HL-60 (cell line): ENCODE measurements at regions not wholly inside any gene's neighbourhood (a gene's known extent, or its start where the extent isn't known, plus 50 kb on each side); places are given as distances from the start of the nearest gene placed in this dataset.

Experiments used
- DNase-seq, 2 experiments: peaks; one replicate each; pipeline ENCODE4 v3.0.0-alpha.2; 2010 to 2020; ENCODE audit warnings: low read depth in 1 of 2, low spot score in 1 of 2
- H3K27ac ChIP-seq: fragments of 250-450 bp; sonication (Bioruptor Pico); replicated peaks from 2 replicates; pipeline ENCODE4 v1.5.1; 2020; ENCODE audit warnings: mild to moderate bottlenecking, moderate library complexity
- H3K27me3 ChIP-seq: fragments of 250-450 bp; sonication (Bioruptor Pico); 2 replicates; pipeline ENCODE4 v1.5.1; 2021; ENCODE audit warnings: mild to moderate bottlenecking, moderate library complexity; ENCODE audit not compliant: insufficient read depth, poor library complexity, severe bottlenecking
- H3K4me3 ChIP-seq: replicated peaks from 2 replicates; pipeline ENCODE4 v1.5.1; 2011; ENCODE audit warnings: mild to moderate bottlenecking, control low read depth, low read length; ENCODE audit not compliant: insufficient read depth
- CTCF ChIP-seq: IDR thresholded peaks from one replicate; pipeline ENCODE4 v1.5.1; 2011; ENCODE audit warnings: low read length, control low read depth, inconsistent platforms; ENCODE audit not compliant: insufficient read depth
- GABPA ChIP-seq: IDR thresholded peaks from 2 replicates; pipeline ENCODE4 v1.6.1; 2012; ENCODE audit warnings: low read depth
- POLR2AphosphoS5 ChIP-seq: IDR thresholded peaks from 2 replicates; pipeline ENCODE4 v1.6.1; 2012; ENCODE audit warnings: low read depth
- REST ChIP-seq: IDR thresholded peaks from 2 replicates; pipeline ENCODE4 v1.6.1; 2012; ENCODE audit warnings: low read depth; ENCODE audit not compliant: insufficient replicate concordance
- SPI1 ChIP-seq: IDR thresholded peaks from 2 replicates; pipeline ENCODE4 v1.6.1; 2012; ENCODE audit warnings: low read depth, mild to moderate bottlenecking, borderline replicate concordance

- no peak for DNase-seq
- Histone ChIP-seq H3K4me3 (no peak overlapping the region), H3K27me3 (no peaks in the 10 kb centered on the region), H3K27ac (no peak overlapping the region)
- no peak for TF ChIP-seq GABPA
- no peak for TF ChIP-seq REST
- no peak for TF ChIP-seq SPI1
- no peak for TF ChIP-seq POLR2AphosphoS5
- TF ChIP-seq CTCF = no peak
Observed at GRCh38 chr2:221360312-221360711, 211.8 kb downstream of the EPHA4 start.

GRCh38 chr2:221360742-221361141, 211.4 kb downstream of the EPHA4 start:
- TF ChIP-seq CTCF (no peak), SPI1 (no peak)
- Histone ChIP-seq H3K27ac (no peak overlapping the region), H3K27me3 (no peaks in the 10 kb centered on the region), H3K4me3 (no peak overlapping the region)
- no peak for DNase-seq

- no peak overlapping the region for H3K27ac ChIP-seq
- TF ChIP-seq REST (no peak), SPI1 (no peak), CTCF (no peak), GABPA (no peak), POLR2AphosphoS5 (no peak)
- no peak overlapping the region for H3K4me3 ChIP-seq
- DNase-seq = no peak
- no peaks in the 10 kb centered on the region for H3K27me3 ChIP-seq
Observed at GRCh38 chr2:221361633-221362032, 210.5 kb downstream of the EPHA4 start.

- Histone ChIP-seq H3K27me3 (no peaks in the 10 kb centered on the region), H3K4me3 (no peak overlapping the region), H3K27ac (no peak overlapping the region)
- TF ChIP-seq POLR2AphosphoS5 (no peak), SPI1 (no peak), REST (no peak), GABPA (no peak), CTCF (no peak)
- no peak for DNase-seq
Observed at GRCh38 chr2:221364672-221365071, 207.4 kb downstream of the EPHA4 start.
